PC-9 (cell line): ENCODE measurements at regions not wholly inside any gene's neighbourhood (a gene's known extent, or its start where the extent isn't known, plus 50 kb on each side); places are given as distances from the start of the nearest gene placed in this dataset.

Experiments used
- CTCF ChIP-seq: fragments of 200-600 bp; sonication (generic); conservative IDR thresholded peaks from 2 replicates; pipeline ENCODE4 v1.6.1; 2017; ENCODE audit warnings: mixed run types, antibody characterized with exemption, mild to moderate bottlenecking, moderate library complexity
- EZH2 ChIP-seq: fragments of 200-600 bp; sonication (generic); IDR thresholded peaks from 2 replicates; pipeline ENCODE4 v1.8.0; 2017; ENCODE audit warnings: antibody characterized with exemption, low read depth

- TF ChIP-seq CTCF (no peak), EZH2 (no peak)
Measured at GRCh38 chr2:109677835-109678580, 63.8 kb downstream of the SOWAHC start.
